Renal cortical epithelial cell (primary cell): ENCODE measurements at regions not wholly inside any gene's neighbourhood (a gene's known extent, or its start where the extent isn't known, plus 50 kb on each side); places are given as distances from the start of the nearest gene placed in this dataset.

Source experiments
- DNase-seq: peaks from one replicate; pipeline ENCODE4 v3.0.0-alpha.2; 2011; ENCODE audit warnings: low read depth

DNA sequence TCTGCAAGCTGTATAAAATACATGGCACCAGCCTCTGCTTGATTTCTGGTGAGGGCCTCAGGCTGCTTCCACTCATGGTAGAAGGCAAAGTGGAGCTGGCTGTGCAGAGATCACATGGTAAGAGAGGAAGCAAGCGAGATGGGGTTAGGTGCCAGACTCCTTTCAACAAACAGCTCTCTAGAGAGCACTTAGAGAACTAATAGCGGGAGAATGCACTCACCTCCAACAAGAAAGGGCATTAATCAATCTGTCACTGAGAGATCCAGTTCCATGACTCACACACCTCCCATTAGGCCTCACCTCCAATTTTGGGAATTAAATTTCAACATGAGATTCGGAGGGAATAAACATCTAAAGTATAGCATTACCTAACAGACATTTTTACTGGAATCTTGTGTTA lies 644.1 kb upstream of the ARRDC4 start:
- peak; percentile 21 for DNase-seq

DNA sequence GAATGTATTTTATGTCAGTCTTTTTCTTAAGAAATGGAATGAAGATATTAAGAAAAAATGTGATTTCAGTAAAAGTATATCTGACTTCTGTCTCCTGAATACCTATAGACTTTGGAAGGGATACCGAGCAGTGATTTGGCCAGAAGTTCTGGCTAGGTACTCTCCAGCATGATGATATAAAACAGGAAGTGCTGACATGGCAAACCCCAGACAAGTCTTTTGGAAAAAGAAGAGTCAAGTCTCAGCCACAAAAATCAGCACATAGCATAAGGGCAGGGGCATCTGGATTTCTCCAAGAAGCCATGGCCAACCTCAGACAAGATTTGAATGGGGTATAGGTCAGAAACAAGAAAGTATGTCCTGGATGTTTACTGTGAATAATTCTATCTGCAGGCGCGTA lies 643.3 kb upstream of the ARRDC4 start:
- no peak for DNase-seq

DNA sequence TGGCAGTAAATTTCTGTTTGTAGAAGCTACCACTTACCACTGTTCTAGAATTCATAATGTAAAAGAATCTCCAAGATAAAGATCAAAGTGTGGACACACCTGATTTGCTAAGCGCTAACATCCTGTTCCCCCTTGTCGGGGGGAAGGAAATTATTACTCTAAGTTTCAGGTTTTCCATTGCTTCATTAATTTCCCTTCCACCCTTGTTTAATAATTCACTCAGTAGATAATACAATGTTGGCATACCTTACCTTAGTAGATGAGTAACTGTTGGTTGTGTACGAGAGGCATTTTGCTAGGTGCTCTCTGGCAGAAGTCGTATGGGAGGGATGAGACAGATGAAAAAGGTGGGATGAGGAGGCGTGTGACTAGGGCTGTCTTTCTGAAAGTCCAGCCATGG lies 641.2 kb upstream of the ARRDC4 start:
- peak; percentile 85 for DNase-seq

DNA sequence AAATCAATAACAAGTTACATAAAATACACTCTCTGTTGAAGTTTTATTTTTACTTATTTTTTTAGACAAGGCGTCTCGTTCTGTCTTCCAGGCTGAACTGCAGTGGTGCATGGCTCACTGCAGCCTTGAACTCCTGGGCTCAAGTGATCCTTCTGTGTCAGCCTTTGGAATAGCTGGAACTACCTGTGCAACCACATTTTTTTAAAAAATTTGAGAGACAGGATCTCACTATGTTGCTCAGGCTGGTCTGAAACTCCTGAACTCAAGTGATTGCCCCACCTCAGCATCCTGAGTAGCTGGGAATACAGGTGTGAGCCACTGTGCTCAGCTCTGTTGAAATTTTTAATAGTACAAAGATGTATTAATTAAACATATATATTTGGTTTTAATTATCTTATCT lies 614.3 kb upstream of the ARRDC4 start:
- DNase-seq = no peak

DNA sequence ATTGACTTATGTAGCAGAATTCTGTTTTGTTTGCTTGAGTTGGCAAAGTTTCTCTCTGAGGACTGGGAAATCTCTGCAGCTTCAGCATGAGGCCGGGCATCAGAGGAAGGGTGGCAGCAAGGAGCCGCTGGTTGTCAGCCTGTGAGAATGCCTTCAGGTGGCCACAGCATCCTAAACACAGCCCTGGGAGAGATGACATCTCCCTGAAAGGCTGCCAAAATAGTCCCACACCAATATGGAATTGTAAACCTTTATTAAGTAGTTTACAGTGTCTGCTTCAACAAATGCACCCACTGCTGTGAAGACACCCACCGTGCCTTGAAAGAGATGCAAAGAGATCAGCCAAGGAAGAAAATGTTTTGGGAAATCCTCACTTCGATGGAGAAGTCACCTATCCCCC lies 609.7 kb upstream of the ARRDC4 start:
- DNase-seq = no peak

DNA sequence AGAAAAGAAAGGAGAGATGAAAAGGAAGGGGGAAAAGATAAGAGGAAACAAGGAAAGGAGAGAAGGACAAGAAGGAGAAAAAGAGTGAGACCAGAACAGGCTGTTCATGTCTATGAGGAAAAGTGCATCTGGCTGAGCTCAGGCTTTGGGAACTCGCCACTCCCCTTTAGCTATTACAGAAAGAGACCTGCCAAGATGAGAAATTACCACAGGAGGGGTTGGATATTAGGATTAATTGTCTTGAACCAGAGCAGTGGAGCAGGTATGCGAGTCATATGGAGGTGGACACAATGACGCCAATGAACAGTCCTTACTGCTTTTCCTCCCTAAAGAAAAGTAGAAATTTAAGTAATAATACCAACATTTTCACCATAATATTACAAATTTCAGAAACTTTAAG lies 577.0 kb upstream of the ARRDC4 start:
- no peak for DNase-seq

DNA sequence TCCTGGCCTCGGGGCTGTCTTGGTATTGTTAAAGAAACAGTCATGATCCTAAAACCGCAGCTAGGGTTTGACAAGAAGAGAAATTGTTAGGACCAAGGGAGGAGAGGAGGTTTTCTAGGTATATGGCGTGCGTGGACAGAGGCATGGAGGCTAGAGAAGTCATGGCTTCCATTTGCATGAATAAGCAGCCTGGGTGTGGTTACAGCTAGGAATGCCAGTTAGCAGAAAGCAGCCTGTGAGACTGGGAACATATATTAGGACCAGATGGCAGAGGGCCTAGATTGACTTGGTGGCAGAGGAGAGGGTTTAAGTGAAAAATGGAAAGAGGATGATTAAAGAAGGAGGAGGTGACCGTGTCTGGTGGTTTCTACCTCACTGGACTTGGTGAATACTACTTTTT lies 573.6 kb upstream of the ARRDC4 start:
- no peak for DNase-seq

DNA sequence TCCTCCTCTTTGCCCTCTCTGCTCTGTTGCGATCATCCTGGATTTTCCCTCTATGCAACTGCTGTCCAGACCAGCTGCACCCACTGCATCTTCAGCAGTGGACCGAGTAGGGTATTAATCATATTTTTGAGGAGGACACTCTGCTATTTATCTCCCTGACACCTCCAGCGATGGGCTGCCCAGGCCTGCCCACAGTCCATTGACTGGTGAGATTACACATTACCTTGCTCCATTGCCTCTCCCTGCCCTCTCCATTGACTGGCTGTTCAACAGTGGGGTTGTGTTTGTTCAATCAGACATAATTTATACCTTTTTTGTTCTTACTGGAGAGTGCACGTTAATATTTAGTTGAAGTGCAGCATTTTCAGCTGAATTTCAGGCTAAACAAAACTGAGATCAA lies 559.3 kb upstream of the ARRDC4 start:
- DNase-seq = no peak

DNA sequence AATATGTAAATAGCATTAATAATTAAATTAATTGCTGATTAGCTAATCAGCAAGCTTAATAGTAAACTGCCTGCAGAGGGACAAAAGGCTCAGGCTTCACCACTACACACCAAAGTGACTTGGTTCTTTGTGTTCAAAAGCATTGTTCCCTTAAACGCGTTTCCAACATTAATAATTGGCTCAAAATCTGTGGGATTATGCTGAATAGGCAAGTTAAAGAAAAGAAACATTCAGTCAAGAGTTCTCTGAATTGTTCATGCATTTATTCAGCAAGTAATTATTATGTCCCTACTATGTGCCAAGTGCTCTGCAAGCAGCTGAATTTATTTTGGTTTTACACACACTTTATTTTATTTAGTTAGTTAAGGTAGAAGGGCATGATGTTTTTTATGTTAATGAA lies 558.5 kb upstream of the ARRDC4 start:
- no peak for DNase-seq

DNA sequence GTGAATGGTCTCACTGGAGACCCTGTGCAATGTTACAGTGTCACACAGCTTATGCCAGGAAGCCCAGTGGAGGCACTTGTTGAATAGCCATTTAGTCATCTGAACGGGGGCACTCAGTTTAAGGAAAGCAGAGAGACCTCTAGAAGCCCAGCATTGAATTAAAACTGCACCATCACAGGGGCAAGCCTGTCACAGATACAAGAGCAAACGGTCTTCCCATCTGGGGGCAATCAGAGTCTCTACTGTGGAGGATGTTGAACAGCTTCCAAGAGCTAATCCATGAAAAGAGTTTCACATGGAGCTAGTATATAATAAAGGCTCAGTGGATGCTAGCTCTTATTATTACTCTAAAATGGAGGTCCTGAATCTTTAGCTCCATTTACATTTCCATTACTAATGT lies 553.7 kb upstream of the ARRDC4 start:
- no peak for DNase-seq

DNA sequence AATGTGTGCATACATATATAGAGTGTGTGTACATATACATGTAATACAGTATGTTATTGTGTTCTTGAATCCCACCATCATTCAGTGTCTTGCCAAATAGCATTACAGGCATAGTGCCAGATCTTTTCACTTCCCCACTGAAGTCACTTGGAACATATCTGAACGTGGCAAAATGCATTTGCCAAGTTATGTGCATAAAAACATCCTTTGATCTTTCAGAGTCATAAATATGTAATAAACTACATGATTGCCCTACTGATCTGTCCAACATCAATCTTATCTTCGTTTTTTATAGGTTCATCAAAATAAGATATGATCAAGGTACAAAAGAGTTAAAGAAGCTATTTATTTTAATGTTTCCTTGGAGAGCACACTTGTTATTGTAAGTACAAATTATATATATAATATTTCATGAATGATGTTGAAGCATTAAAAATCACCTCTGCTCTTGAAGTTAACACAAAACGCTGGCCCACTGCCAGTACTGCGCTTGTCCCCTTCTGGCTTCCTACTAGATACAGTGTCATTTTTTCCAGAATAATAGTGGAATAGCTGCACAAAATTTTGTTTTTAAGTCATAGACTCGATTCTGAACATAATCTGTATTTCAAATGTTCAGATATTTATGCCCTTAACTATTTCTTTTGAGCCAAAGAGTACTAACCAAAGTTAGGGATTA lies 549.5 kb upstream of the ARRDC4 start:
- DNase-seq = no peak

DNA sequence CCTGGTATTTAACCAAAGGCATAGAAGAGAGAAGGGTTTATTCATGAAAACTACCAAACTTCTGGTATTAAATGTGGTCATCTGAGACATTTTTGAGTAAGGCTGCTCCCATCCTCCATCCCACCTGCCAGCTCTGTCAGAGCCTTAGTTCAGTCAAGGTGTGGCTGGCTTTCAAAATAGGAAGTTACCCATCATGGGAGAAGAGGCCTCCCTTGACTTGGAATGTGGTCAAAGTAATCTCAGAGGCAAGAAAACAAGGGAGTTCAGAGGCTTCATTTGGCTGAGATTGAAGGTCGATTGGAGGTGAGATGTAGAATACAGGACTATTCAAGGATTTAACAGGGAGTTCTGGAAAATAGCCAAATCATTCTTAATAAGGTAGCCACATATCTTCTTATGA lies 540.4 kb upstream of the ARRDC4 start:
- DNase-seq = no peak

DNA sequence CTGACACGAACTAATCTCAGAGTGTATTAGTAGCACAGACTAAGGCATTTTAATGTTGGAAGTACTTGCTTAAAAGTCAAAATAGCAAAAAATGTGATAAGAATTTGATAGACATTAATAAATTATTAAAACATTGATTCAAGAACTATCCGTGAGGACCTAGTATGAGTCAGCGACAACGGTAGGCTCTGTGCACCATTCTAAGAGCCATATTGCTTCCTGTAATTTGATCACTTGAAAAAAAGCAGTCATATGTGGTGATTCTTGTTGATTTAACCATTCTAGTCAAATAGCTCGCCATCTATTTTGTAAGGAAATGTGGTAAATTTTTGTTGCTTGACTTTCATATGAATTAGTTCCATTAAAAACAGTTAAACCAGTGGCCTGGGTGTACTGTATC lies 534.9 kb upstream of the ARRDC4 start:
- no peak for DNase-seq

DNA sequence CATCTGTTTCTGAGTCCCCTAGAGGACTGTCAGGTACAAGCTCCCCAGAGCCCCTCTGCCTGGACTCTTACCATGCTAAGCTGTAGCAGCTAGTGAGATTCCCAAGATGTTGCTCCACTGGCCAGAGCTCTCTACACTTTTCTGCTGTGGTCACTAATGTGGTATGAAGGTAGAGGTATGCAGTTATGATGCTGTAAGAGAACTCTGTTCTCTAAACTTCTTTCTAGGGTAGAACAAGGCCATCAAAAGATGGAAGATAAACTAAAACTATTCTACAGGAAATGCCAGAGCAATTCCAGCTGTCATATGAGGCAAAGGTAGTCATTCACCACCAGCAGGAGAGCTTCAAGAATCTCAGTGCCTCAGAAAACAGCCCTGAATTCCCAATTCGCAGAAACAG lies 517.4 kb upstream of the ARRDC4 start:
- no peak for DNase-seq

DNA sequence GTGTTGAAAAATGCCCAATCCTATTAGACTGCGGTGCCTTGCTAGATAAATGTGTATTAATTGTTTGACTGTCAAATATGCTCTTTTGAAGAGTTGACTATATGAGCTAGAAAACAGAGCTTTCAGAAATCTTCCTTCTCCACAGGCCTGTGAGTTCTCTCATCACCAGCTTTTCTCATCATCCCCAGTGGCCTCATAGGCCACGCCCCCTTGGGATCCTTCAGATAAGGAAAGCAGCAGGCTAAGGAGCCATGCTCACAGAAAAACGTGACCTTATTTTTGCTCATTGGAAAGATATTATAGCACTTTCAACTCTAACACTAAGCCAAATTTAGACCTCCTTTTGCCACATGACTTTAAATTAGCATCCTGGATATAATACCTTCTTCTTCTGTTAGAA lies 514.4 kb upstream of the ARRDC4 start:
- no peak for DNase-seq

DNA sequence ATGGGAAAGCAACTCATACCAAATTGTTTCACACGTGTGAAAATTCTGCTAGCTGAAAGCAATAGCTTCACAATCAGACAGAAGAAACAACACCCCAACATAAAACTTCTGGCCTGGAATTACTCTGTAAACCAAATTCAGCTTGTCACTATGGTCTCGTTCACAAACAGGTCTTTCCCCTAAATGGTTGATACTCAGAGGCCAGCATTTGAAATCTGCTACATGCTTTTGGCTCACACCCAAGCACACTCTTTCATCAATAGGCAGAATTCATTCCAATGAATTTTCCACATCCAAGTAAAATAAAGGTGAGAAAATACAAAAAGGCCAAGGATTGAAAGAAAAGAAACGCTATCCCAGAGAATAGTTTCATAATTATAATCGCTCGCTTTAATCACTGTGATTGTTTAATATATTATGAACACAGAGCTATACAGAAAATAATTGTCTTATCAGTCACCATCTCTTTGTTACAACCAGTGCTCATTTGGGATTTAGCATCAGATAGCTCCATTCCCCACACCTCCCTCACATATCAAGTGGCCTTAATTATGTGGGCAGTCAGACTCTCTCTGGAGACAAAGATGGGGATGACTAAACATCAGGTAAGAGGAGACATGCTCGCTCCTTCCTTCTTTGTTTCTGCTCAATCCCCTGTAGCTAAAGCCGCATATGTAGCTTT lies 503.8 kb upstream of the ARRDC4 start:
- DNase-seq = no peak

DNA sequence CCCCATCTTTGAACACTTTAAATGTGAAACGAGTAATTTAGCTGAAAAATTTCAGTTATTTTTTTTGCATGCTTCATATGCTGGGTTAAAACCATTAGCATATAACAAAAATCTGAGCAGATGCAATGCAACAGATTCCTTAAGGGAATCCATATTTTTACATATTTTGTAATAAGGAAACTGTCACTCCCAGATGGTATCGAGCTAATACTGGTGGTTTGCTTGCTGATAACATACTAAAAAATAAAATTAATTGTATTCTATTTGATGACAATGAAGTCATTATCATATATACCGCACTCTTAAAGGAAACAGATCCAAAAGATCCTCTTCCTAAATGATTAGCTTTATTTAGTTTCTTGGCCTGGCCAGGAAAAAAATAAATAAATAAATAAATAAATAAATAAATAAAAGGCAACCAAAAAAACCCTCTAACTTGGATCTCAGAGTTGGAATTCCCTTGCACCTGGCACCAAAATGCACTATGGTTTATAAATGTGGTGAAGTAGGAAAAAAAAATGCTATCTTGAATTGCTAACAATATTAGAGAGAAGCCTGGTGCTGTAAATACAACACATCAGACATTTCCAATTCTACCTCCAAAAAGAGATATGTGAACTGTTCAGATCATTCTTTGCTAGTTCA lies 503.2 kb upstream of the ARRDC4 start:
- DNase-seq = no peak

DNA sequence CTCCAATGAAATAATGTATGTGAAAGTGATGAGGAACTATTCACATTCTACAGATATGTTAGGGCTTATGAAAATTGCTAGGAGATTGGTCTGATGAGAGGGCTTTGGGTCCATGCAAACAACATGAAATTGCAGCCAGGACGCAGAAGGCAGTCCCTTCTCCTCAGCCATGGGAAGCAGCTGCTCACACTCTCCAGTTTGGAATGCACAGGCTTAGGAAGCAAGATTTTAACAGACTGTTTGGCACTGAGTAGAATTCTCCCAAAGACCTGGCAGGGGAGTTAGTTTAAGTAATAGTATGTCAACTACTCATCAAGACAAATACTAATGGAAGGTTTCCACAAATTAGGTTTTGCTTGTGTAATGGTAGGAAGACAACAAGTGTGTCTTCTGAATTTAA lies 500.7 kb upstream of the ARRDC4 start:
- no peak for DNase-seq

DNA sequence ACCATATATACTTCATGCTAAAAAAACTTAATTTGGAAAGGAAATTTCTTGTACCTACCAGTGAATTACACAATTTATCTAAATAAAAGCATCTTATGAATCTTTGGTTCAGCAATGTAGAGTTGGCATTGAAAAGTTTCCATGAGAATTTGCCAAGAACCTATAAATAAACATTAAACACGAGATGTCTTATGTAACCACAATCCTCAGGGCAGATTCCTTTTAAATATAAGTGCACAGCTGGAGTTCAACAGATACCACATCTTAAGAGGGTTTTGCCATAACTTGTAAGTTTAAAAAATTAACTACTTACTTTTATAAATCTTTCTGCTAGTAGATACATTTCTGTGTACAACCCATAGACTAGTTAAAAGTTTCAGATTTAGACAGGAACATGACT lies 499.3 kb upstream of the ARRDC4 start:
- no peak for DNase-seq

DNA sequence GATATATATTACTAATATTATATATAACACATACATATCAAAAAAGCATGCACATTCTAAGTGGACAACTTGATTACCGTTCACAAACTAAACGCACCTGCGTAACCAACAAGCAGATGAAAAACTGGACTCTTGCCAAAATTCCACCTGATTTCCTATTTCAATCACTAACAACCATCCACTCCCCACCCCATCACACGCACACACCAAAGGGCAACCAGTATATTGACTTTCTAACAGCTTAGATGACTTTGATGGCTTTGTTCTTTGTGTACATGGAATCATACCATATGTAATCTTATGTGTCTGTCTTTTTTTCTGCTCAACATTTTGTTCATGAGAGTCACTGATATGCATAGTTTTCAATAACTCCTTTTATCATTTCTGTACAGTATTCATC lies 496.8 kb upstream of the ARRDC4 start:
- DNase-seq = no peak

DNA sequence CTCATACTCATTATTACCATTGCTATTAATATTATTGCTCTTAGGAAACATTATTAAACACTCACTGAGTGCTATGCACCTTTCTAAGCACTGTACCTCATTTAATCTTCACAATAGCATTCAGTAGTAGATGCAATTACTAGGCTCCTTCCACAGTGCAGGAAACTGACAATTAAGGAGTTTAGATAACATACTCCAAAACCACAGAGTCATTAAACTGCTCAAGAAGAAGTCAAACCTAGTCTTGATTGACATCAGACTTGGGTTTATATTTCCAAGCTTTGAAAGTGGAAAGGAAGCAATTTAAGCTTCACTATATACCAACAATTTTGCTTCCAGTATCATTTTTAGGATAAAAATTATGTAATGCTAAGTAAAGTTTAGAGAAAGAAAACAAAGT lies 490.1 kb upstream of the ARRDC4 start:
- no peak for DNase-seq

DNA sequence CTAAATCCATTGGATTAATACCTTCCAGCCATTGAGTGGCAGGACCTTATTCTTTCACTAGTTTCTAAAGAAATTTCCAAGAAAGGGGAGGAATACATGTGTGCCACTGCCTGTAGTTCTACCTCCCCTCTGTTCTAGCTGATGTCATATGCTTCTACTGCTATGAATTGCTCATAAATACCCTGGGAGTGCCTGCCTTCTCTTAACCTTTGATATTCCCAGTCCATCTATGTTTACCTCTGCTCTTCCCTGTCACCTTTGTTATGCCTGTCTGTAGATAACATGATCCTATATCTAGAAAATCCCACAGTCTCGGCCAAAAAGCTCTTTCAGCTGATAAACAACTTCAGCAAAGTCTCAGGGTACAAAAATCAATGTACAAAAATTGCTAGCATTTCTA lies 486.9 kb upstream of the ARRDC4 start:
- DNase-seq = no peak

DNA sequence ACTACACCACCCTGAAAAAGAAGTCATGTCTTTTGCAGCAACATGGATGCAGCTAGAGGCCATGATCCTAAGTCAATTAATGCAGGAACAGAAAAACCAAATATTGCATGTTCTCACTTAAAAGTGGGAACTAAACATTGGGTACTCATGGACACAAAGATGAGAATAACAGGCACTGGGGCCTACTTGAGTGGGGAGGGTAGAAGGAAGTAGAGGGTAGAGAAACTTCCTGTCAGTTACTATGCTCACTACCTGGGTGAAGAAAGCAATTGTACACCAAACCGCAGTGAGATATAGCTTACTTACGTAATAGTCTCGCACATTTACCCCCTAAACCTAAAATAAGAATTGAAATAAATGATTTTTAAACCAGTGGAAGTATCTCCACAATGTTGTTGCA lies 480.5 kb upstream of the ARRDC4 start:
- DNase-seq = no peak

DNA sequence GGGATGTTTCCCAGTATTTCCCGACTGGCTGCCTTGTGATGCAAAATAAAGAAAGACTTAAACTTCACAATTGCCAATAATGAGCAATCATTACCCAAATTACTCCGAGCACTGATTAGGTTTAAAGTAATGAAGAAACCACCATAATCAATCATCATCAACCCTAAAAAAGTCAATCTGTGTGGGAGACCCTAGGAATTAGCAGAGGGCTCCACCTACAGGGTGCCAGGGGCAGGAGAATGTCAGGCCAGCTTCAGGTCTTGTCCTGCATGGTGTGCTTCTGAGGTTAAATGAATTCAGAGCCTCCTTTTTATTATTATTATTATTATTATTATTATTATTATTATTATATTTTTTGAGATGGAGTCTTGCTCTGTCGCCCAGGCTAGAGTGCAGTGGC lies 478.0 kb upstream of the ARRDC4 start:
- DNase-seq = no peak
